KMS-11 (cell line): ENCODE measurements at regions not wholly inside any gene's neighbourhood (a gene's known extent, or its start where the extent isn't known, plus 50 kb on each side); places are given as distances from the start of the nearest gene placed in this dataset.

Experiments used
- H2AFZ ChIP-seq: fragments of 200-600 bp; sonication (generic); 2 replicates; pipeline ENCODE4 v1.6.1; 2016; ENCODE audit warnings: antibody characterized with exemption, mixed run types, low read depth
- H3K27ac ChIP-seq: fragments of 200-600 bp; sonication (generic); 2 replicates; pipeline ENCODE4 v1.6.1; 2016; ENCODE audit warnings: mild to moderate bottlenecking, mixed run types
- H3K27me3 ChIP-seq: fragments of 200-600 bp; sonication (generic); 2 replicates; pipeline ENCODE4 v1.6.1; 2017; ENCODE audit warnings: mild to moderate bottlenecking, low read depth, mixed run types, moderate library complexity; ENCODE audit not compliant: insufficient read depth
- H3K36me3 ChIP-seq: fragments of 200-600 bp; sonication (generic); 2 replicates; pipeline ENCODE4 v1.6.1; 2017; ENCODE audit warnings: mild to moderate bottlenecking, mixed run types; ENCODE audit not compliant: insufficient read depth
- H3K4me1 ChIP-seq: fragments of 200-600 bp; sonication (generic); 2 replicates; pipeline ENCODE4 v1.6.1; 2016; ENCODE audit warnings: mild to moderate bottlenecking, low read depth, mixed run types; ENCODE audit not compliant: poor library complexity, severe bottlenecking
- H3K4me2 ChIP-seq: fragments of 200-600 bp; sonication (generic); 2 replicates; pipeline ENCODE4 v1.7.0; 2016; ENCODE audit warnings: mild to moderate bottlenecking, mixed run types
- H3K4me3 ChIP-seq: fragments of 200-600 bp; sonication (generic); IDR thresholded peaks from 2 replicates; pipeline ENCODE4 v1.6.1; 2017; ENCODE audit warnings: low read depth, low read length, mixed read lengths; ENCODE audit not compliant: insufficient read depth
- H3K79me2 ChIP-seq: fragments of 200-600 bp; sonication (generic); 2 replicates; pipeline ENCODE4 v1.6.1; 2016; ENCODE audit warnings: low read depth, mixed run types; ENCODE audit not compliant: insufficient read depth
- H3K9ac ChIP-seq: fragments of 200-600 bp; sonication (generic); 2 replicates; pipeline ENCODE4 v1.6.1; 2016; ENCODE audit warnings: mild to moderate bottlenecking, mixed run types
- H4K20me1 ChIP-seq: fragments of 200-600 bp; sonication (generic); 2 replicates; pipeline ENCODE4 v1.6.1; 2016; ENCODE audit warnings: mild to moderate bottlenecking, mixed run types; ENCODE audit not compliant: insufficient read depth
- CTCF ChIP-seq: fragments of 200-600 bp; sonication (generic); conservative IDR thresholded peaks from 2 replicates; pipeline ENCODE4 v1.6.1; 2017; ENCODE audit warnings: low read depth, mild to moderate bottlenecking, antibody characterized with exemption, low read length, moderate library complexity, mixed read lengths

GRCh38 chr13:40401911-40402776 is 264.3 kb downstream of the FOXO1 start:
- Histone ChIP-seq H3K4me2 (no peak overlapping the region), H3K79me2 (no peaks in the 10 kb centered on the region), H3K4me3 (no peak overlapping the region), H3K36me3 (no peaks in the 10 kb centered on the region), H4K20me1 (no peaks in the 10 kb centered on the region), H3K27ac (no peak overlapping the region), H3K4me1 (no peaks in the 10 kb centered on the region), H3K9ac (no peak overlapping the region), H2AFZ (no peak overlapping the region), H3K27me3 (no peaks in the 10 kb centered on the region)
- TF ChIP-seq CTCF: no peak

- Histone ChIP-seq H3K4me2 (no peak overlapping the region), H4K20me1 (no peaks in the 10 kb centered on the region), H3K27me3 (no peaks in the 10 kb centered on the region), H2AFZ (no peak overlapping the region), H3K27ac (no peak overlapping the region), H3K79me2 (no peaks in the 10 kb centered on the region), H3K4me3 (no peak overlapping the region), H3K36me3 (no peaks in the 10 kb centered on the region), H3K9ac (no peak overlapping the region), H3K4me1 (no peaks in the 10 kb centered on the region)
- TF ChIP-seq CTCF: no peak
These were observed 263.5 kb downstream of the FOXO1 start for GRCh38 chr13:40402931-40403431.

GRCh38 chr13:40403509-40404241 is 262.8 kb downstream of the FOXO1 start:
- Histone ChIP-seq H3K4me3 (no peak overlapping the region), H3K27me3 (no peaks in the 10 kb centered on the region), H3K4me2 (no peak overlapping the region), H4K20me1 (no peaks in the 10 kb centered on the region), H2AFZ (no peak overlapping the region), H3K27ac (no peak overlapping the region), H3K9ac (no peak overlapping the region), H3K36me3 (no peaks in the 10 kb centered on the region), H3K4me1 (no peaks in the 10 kb centered on the region), H3K79me2 (no peaks in the 10 kb centered on the region)
- no peak for TF ChIP-seq CTCF

- Histone ChIP-seq H3K27ac (no peak overlapping the region), H4K20me1 (no peaks in the 10 kb centered on the region), H3K9ac (no peak overlapping the region), H2AFZ (no peak overlapping the region), H3K4me3 (no peak overlapping the region), H3K36me3 (no peaks in the 10 kb centered on the region), H3K27me3 (no peaks in the 10 kb centered on the region), H3K79me2 (no peaks in the 10 kb centered on the region), H3K4me1 (no peaks in the 10 kb centered on the region), H3K4me2 (no peak overlapping the region)
- TF ChIP-seq CTCF: no peak
These were observed 262.0 kb downstream of the FOXO1 start for GRCh38 chr13:40404407-40404806.
